Tibial nerve (tissue), 4 donors: ENCODE measurements at regions not wholly inside any gene's neighbourhood (a gene's known extent, or its start where the extent isn't known, plus 50 kb on each side); places are given as distances from the start of the nearest gene placed in this dataset.

Source experiments
- CTCF ChIP-seq, 5 experiments: fragments of 200-600 bp in 3 of 5; fragments of 450-650 bp in 2 of 5; sonication (generic) in 3 of 5; IDR thresholded peaks; one replicate each; pipeline ENCODE4 v1.5.1; 2016 to 2019; ENCODE audit warnings: antibody characterized with exemption in 5 of 5, mild to moderate bottlenecking in 3 of 5, moderate library complexity in 2 of 5
- EP300 ChIP-seq, 2 donors: sonication (generic); formaldehyde crosslinking; IDR thresholded peaks; one replicate each; pipeline ENCODE4 v1.6.1; 2017; ENCODE audit warnings: antibody characterized with exemption in 2 of 2, mild to moderate bottlenecking in 1 of 2
- POLR2A ChIP-seq, 2 donors: fragments of 450-650 bp; IDR thresholded peaks; one replicate each; pipeline ENCODE4 v1.6.1; 2017; ENCODE audit warnings: antibody characterized with exemption in 2 of 2, mild to moderate bottlenecking in 2 of 2, moderate library complexity in 2 of 2

GRCh38 chr2:38475567-38475881, 98.5 kb upstream of the ATL2 start:
- TF ChIP-seq CTCF (IDR thresholded peaks at IDR 0.05) (no peak), POLR2A (IDR thresholded peaks at IDR 0.05) (no peak), EP300 (IDR thresholded peaks at IDR 0.05) (no peak)
